ENCODE measurements at regions not wholly inside any gene's neighbourhood (a gene's known extent, or its start where the extent isn't known, plus 50 kb on each side); places are given as distances from the start of the nearest gene placed in this dataset.
"Not testable (repeated sequence)": the region's sequence is repeated elsewhere in the genome, so short reads cannot be mapped to it uniquely, and the experiment has no call there.

- not testable (repeated sequence) for TF ChIP-seq POLR2A (IDR thresholded peaks at IDR 0.05; ENCODE audit: low read depth); CTCF (IDR thresholded peaks at IDR 0.05)
Measured at GRCh38 chr7:63620169-63620735, 378.4 kb upstream of the ZNF722 start.

All from esophagus muscularis mucosa (tissue), 3 donors.